ENCODE measurements at regions not wholly inside any gene's neighbourhood (a gene's known extent, or its start where the extent isn't known, plus 50 kb on each side); places are given as distances from the start of the nearest gene placed in this dataset.

DNA sequence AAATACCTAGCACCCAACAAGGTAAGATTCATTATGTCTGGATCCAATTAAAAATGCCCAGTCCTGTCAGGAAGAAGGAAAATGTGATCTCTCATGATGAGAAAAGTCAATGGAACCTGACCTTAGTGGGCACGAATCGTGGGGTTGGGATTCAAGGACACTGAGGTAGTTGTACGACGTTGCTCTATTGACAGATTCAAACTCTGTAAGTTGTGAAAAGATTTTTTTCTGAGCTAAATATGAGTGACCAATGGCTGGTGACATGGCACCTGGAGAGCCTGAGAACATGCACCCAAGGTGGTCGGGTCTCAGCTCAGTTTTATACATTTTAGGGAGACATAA lies 148.2 kb downstream of the NDUFA10 start:
- Histone ChIP-seq H3K79me2 (ENCODE audit: control insufficient read depth, insufficient read depth, low read length) (no peaks in the 10 kb centered on the region), H3K36me3 (ENCODE audit: control insufficient read depth in 2 of 2, insufficient read depth in 2 of 2, low read length in 1 of 2) (no peaks in the 10 kb centered on the region), H3K4me1 (ENCODE audit: control insufficient read depth, insufficient read depth, low read length) (no peaks in the 10 kb centered on the region), H3K27me3 (replicated peaks in 1 of 2; ENCODE audit: control insufficient read depth in 2 of 2, insufficient read depth in 2 of 2, low read length in 1 of 2) (no peaks in the 10 kb centered on the region; a peak in 1 of 4 replicates), H4K20me1 (ENCODE audit: control insufficient read depth, insufficient read depth) (no peaks in the 10 kb centered on the region), H3K9ac (ENCODE audit: control insufficient read depth, insufficient read depth, low read length) (no peak overlapping the region), H2AFZ (ENCODE audit: control insufficient read depth, low read depth, low read length) (no peak overlapping the region), H3K4me2 (ENCODE audit: control insufficient read depth, insufficient read depth) (no peak overlapping the region), H3K27ac (ENCODE audit: control insufficient read depth, insufficient read depth) (no peak overlapping the region), H3K4me3 (no peak overlapping the region), H3K9me3 (replicated peaks; ENCODE audit: control insufficient read depth, insufficient read depth, low read length) (no peaks in the 10 kb centered on the region)
- in situ Hi-C loops (cut with MboI): no loop called here
- FAIRE-seq: no peak
- intact Hi-C loops (cut with micrococcal nuclease; ENCODE audit: unreplicated experiment): no loop called here
- ChIA-PET CTCF (no interaction called here), SMC1A (ENCODE audit: uncharacterized antibody, unreplicated experiment) (no interaction called here), POLR2A (no interaction called here), RAD21 (ENCODE audit: unreplicated experiment) (no interaction called here)
- TF ChIP-seq TARDBP (IDR thresholded peaks at IDR 0.05; ENCODE audit: borderline replicate concordance): no peak
- TF ChIP-seq SMARCA5 (IDR thresholded peaks at IDR 0.05): no peak
- TF ChIP-seq, protein P1, sequence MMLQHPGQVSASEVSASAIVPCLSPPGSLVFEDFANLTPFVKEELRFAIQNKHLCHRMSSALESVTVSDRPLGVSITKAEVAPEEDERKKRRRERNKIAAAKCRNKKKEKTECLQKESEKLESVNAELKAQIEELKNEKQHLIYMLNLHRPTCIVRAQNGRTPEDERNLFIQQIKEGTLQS (IDR thresholded peaks at IDR 0.05; ENCODE audit: borderline replicate concordance, extremely low read depth, low read depth, low read length): no peak
- TF ChIP-seq NR2C1 (IDR thresholded peaks at IDR 0.05): no peak
- DNase-seq (ENCODE audit: low read depth, low spot score): no peak
- no TSS peak for BruUV-seq (replicated peaks)
- WGBS (ENCODE audit: insufficient coverage, insufficient replicate concordance, low lambda C conversion rate, missing lambda C conversion rate): 12% methylated on average over 5 of the region's 5 CpGs
- no peak for ATAC-seq

DNA sequence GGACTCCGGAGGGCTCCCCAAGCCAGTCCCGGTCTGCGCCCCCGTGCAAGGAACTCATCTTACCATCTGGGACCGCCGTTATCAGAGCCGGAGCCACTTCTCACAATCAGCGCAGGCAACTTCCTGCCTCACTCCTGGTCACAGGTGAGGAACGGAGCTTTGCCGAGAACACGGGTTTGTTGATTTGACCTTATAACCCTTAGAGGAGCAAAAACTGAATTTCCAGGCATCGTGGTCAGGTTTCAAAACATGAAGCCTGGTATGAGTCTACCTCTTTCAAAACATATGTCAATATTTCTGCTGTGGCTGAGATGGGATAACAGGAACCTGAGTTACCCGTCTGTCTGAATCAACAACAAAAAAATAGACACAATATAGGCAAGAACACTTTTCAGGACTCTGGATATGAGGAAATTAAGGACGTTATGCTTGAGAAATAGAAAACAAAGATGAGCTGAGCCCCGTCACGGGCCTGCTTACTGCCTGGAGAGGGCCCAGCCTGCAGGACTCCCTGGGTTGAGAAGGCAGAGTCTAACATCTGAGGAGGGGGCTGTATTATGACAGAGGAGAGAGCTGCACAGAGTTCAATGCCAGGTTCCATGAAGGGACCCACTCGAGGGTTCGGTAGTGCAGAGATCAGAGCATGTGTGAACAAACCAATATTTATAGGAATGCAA lies 148.7 kb downstream of the NDUFA10 start:
- no peak overlapping the region for H3K9ac ChIP-seq (ENCODE audit: control insufficient read depth, insufficient read depth, low read length)
- H3K27me3 ChIP-seq (replicated peaks in 1 of 2; ENCODE audit: control insufficient read depth in 2 of 2, insufficient read depth in 2 of 2, low read length in 1 of 2): no peaks in the 10 kb centered on the region; a peak in 1 of 4 replicates
- H2AFZ ChIP-seq (ENCODE audit: control insufficient read depth, low read depth, low read length): no peak overlapping the region
- SMC1A ChIA-PET (ENCODE audit: uncharacterized antibody, unreplicated experiment): no interaction called here
- WGBS (ENCODE audit: insufficient coverage, insufficient replicate concordance, low lambda C conversion rate, missing lambda C conversion rate): 44% methylated on average over 18 of the region's 18 CpGs
- no peak overlapping the region for H3K27ac ChIP-seq (ENCODE audit: control insufficient read depth, insufficient read depth)
- H4K20me1 ChIP-seq (ENCODE audit: control insufficient read depth, insufficient read depth): no peaks in the 10 kb centered on the region
- H3K9me3 ChIP-seq (replicated peaks; ENCODE audit: control insufficient read depth, insufficient read depth, low read length): no peaks in the 10 kb centered on the region
- no peak for TF ChIP-seq YBX1 (IDR thresholded peaks at IDR 0.05)
- TF ChIP-seq POLR2A (IDR thresholded peaks at IDR 0.05; ENCODE audit: low read depth, low read length): no peak
- no peak overlapping the region for H3K4me3 ChIP-seq
- no peaks in the 10 kb centered on the region for H3K36me3 ChIP-seq (ENCODE audit: control insufficient read depth in 2 of 2, insufficient read depth in 2 of 2, low read length in 1 of 2)
- no TSS peak for BruUV-seq (replicated peaks)
- in situ Hi-C loops (cut with MboI) (no loop called here), intact Hi-C loops (cut with micrococcal nuclease; ENCODE audit: unreplicated experiment) (no loop called here)
- RAD21 ChIA-PET (ENCODE audit: unreplicated experiment): no interaction called here
- FAIRE-seq (no peak), ATAC-seq (no peak), DNase-seq (ENCODE audit: low read depth, low spot score) (no peak)
- CTCF ChIA-PET: interaction anchor here (0.9 kb wide), 1 partner anchor 12 kb away, joined by 3 read pairs; no protein-coding TSS in a partner anchor
- H3K4me1 ChIP-seq (ENCODE audit: control insufficient read depth, insufficient read depth, low read length): no peaks in the 10 kb centered on the region
- no peaks in the 10 kb centered on the region for H3K79me2 ChIP-seq (ENCODE audit: control insufficient read depth, insufficient read depth, low read length)
- no peak overlapping the region for H3K4me2 ChIP-seq (ENCODE audit: control insufficient read depth, insufficient read depth)
- POLR2A ChIA-PET: no interaction called here

Data from GM12878 (cell line).